ENCODE measurements at regions not wholly inside any gene's neighbourhood (a gene's known extent, or its start where the extent isn't known, plus 50 kb on each side); places are given as distances from the start of the nearest gene placed in this dataset.
"Not testable (repeated sequence)": the region's sequence is repeated elsewhere in the genome, so short reads cannot be mapped to it uniquely, and the experiment has no call there.

- DNase-seq (ENCODE audit: low spot score) = no peak
Measured at GRCh38 chr9:80538976-80539375, 967.2 kb downstream of the TLE4 start.

DNA sequence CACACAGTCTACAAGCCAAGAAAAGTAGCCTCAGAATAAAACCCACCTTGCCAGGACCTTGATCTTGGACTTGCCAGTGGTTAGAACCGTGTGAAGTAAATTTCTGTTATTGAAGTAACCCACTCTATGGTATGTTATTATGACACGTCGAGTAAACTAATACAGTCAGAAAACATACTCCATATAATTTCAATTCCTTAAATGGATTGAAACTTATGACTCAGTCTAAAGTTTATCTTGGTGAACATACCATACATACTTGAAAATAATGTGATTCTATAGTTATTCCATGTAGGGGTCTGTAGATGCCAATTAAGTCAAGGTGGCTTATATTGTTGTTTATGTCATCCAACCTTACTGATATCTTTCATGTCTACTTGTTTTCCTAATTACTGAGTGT, 950.7 kb downstream of the TLE4 start:
- DNase-seq (ENCODE audit: low spot score) = no peak

GRCh38 chr9:80521151-80521550, 949.4 kb downstream of the TLE4 start:
- DNase-seq (ENCODE audit: low spot score) = no peak

DNA sequence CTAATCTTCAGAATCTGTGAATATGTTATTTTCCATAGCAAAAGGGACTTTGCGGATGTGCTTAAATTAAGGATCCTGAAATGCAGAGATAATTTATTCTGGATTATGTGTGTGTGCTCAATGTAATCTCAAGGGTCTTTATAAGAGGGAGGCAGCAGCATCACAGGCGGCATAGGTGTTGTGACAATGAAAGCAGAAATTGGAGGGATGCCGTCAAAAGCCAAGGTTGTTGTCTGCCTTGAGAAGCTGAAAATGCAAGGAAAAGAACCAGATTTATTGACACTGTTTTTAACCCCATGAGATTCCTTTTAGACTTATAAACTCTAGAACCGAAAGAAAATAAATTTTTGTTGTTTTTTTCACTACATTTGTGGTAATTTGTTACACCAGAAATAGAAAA, 948.5 kb downstream of the TLE4 start:
- no peak for DNase-seq (ENCODE audit: low spot score)

GRCh38 chr9:80518441-80518840, 946.7 kb downstream of the TLE4 start:
- DNase-seq (ENCODE audit: low spot score) = no peak

DNA sequence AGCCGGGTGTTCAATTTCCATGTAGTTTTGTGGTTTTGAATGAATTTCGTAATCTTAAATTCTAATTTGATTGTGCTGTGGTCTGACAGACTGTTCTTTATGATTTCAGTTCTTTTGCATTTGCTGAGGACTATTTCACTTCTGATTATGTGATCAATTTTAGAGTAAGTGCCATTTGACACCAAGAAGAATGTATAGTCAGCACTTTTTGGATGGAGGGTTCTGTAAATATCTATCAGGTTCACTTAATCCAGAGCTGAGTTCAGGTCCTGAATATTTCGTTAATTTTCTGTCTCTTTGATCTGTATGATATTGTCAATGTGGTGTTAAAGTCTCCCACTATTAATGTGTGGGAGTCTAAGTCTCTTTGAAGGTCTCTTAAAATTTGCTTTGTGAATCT, 944.9 kb downstream of the TLE4 start:
- DNase-seq (ENCODE audit: low spot score) = no peak

DNA sequence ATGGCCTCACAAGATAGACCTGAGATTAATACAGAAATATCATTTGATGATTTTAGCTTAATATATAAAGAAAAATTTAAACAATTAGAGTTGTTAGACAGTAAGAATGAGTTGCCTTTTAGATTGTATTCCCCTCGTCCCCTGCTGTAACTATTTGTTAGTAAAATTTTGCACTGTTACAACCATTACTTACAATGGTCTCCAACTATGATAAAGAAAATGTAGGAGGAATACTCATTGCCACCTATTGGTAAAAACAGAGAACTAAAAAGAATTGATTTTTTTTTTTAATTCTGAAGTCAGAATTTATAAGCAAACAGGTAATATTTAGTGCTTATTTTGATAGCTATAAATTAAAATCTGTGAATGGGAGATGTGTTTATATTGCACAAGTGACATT, 937.6 kb downstream of the TLE4 start:
- DNase-seq (ENCODE audit: low spot score) = no peak

GRCh38 chr9:80507611-80508010, 935.8 kb downstream of the TLE4 start:
- peak; percentile 5 for DNase-seq (ENCODE audit: low spot score)

DNA sequence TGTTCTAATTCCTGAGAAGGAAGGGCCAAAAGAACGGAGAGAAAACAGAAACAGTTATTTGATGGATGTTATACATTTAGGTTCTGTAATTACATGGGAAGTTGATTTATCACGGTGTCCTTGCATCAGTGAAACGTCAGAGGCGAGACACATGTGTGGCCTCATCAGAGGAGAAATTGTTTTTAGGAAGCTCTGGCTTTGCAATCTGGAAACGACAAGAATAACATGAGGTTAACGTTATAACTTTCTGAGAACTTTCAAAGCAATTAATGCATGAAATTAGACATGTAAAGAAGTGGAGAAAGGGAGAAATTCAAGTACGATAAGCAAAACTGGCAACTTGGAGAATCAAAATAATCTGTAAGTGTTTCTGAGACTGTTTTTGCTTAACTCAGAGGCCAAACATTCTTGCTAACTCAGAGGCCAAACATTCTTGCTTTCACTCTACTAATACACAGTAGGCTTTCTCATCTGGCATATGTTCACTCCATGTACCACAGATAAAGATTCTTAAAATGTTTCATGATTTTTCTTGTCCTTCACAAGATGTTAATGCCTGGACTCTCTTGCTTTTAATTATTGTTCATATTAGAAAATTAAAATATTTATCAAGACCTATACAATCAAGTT, 933.0 kb downstream of the TLE4 start:
- DNase-seq (ENCODE audit: low spot score) = no peak

DNA sequence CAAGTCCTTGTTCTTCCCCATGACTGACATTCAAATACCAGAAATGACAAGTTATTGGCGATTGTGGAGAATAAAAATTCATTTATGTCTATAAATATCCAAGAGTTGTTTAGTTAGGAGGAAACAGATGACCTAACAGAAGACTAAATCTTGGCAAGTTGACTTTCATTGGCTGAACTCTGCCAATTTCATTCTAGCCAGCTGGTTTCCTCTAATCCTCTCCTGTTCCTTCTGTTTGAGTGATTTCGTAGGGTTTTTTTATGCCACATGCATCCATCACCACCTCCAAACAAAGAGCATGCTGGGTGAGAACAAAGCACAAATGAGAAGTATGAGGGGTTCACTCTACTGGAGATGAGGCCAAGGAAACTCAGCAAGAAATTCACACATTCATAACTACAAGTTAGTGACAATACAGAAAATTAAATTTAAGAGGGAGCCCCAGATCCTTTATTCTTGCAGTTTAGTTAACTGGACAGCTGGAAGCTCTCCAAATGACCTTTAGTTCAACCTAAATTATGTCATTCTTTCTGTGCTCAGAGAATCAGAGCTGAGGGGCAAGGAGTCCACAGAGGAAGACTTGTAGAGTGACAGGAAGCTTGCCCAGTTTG, 932.0 kb downstream of the TLE4 start:
- DNase-seq (ENCODE audit: low spot score) = peak; percentile 10

- DNase-seq (ENCODE audit: low spot score) = no peak
Measured at GRCh38 chr9:80502306-80502705, 930.5 kb downstream of the TLE4 start.

GRCh38 chr9:80501635-80502034, 929.9 kb downstream of the TLE4 start:
- DNase-seq (ENCODE audit: low spot score) = no peak

- DNase-seq (ENCODE audit: low spot score) = no peak
Measured at GRCh38 chr9:80500300-80500699, 928.5 kb downstream of the TLE4 start.

DNA sequence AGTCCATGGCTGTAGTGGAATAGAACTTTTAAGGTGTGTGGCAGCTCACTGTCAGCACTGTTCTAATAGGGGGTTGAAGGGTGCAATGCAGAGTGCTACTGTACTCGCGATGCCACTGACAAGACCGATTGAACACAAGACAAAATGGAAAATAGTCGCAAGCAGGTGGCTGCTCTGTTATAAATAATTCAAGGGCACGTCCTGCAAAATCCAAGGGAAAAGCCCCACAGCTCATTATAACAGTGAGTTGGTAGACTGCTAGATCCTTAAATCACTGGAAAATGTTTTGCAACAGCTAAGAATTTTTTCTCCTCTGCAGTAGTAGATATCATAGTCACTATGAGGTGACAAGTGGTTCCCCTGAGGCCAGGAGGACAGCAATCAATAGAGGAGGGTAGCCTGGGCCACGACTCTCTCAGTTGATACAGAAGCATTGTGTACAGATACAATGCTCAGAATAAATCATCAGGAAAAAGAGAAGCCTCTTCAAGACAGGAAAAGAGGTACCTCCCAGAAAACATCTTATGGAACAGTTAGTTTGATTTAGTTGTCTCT, 926.3 kb downstream of the TLE4 start:
- DNase-seq (ENCODE audit: low spot score) = no peak

DNA sequence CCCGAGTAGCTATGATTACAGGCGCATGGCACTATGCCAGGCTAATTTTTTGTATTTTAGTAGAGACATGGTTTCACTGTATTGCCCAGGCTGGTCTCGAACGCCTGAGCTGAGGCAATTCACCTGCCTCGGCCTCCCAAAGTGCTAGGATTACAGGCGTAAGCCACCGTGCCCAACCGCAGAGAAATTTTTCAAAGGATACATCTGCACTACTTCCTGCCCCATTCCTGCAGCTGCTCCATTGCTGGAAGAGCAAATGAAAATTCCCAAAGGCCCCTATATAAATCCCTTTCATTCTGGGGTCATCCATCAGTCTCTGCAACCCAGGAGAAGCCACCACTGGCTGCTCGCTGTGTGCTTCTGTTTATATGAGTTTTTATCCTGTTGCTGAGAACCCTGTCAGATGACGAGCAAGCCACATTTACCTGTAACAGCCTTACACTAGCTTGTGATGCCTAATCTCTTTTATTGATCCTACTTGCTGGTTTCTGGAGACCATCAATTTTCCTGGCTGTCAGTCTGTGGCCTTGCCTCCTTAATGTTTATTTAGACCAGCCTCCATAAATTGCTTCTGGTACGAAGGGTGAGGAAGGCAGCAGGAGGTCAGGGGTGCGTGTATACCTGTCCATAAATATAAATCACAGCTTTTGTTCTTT, 925.3 kb downstream of the TLE4 start:
- no peak for DNase-seq (ENCODE audit: low spot score)

GRCh38 chr9:80493258-80493657, 921.5 kb downstream of the TLE4 start:
- DNase-seq (ENCODE audit: low spot score) = no peak

GRCh38 chr9:80492221-80492620, 920.5 kb downstream of the TLE4 start:
- DNase-seq (ENCODE audit: low spot score) = no peak

GRCh38 chr9:80491086-80491696, 919.4 kb downstream of the TLE4 start:
- no peak for DNase-seq (ENCODE audit: low spot score)

GRCh38 chr9:80489329-80489728, 917.6 kb downstream of the TLE4 start:
- DNase-seq (ENCODE audit: low spot score) = no peak

DNA sequence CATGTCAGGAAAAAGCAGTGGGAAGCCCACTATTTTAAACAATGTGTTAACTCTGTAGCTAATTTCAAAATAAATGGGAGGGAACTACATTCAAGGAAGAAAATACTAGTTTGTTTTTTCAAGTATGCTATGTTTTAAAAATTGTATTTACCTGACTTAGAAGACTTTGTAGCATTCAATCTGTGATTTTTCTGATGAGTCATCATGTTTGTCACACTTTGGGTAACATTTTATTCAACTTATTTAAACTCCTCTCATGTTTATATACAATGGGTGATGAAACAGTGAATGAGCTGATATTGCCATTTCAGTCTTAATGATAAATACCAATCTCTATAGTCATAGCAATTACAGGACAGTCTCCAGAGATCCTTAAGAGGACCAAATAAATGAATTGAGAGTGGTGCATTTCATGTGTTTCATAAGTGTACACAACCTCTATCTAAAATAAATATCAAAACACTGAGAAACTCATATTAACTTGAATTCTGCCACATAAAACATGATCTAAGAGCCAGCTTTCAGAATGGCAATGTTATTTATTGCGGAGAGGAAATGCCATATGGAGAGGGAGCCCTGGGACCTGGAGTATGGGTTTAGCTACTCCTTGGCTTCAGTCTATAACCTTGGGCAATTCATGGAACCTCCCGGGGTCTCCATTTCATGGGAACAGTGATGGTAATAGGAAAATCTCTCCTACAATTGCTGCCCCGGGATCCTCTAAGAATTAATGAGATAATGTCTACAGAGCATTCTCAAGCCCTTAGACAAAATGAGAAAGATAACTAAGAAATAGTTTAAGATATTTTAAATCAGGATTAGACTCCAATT, 913.9 kb downstream of the TLE4 start:
- DNase-seq (ENCODE audit: low spot score) = no peak

DNA sequence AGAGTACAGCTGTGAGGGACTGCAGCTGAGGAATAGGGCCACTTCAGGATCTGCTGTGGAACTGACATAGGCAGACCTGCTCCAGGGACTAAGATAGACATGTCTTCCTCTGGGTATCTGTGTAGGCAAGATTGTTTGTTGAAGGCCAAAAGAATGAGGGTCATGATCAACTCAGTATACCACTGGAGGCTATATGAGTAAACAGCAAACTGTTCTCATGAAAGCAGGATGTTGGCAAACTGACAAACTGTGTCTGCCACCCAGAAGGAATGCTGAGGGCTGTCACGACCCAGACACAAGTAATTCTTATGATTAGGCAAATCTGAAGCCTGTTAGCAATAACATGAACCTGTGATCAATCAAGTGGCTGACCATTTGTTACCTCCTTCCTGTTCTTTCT, 910.5 kb downstream of the TLE4 start:
- not testable (repeated sequence) for DNase-seq (ENCODE audit: low spot score)

- no peak for DNase-seq (ENCODE audit: low spot score)
Measured at GRCh38 chr9:80467632-80468031, 895.9 kb downstream of the TLE4 start.
